AG04449 (cell line): ENCODE measurements at regions not wholly inside any gene's neighbourhood (a gene's known extent, or its start where the extent isn't known, plus 50 kb on each side); places are given as distances from the start of the nearest gene placed in this dataset.

Experiments
- CTCF ChIA-PET: fragments of 350-600 bp; formaldehyde crosslinking; extraction: SDS; loops from one replicate; lab custom pipeline; 2021; ENCODE audit warnings: antibody characterized with exemption; lab: Yijun Ruan, JAX
- POLR2A ChIA-PET: fragments of 400-600, 350-600 bp; formaldehyde crosslinking; extraction: SDS; loops from one replicate; lab custom pipeline; 2020; ENCODE audit warnings: antibody characterized with exemption, inconsistent platforms; lab: Yijun Ruan, JAX
- DNase-seq: peaks from one replicate; pipeline ENCODE4 v3.0.0-alpha.2; 2010; ENCODE audit warnings: low read depth, low spot score
- H3K4me3 ChIP-seq: 2 replicates; pipeline ENCODE4 v1.5.1; 2011; ENCODE audit warnings: low read depth, mild to moderate bottlenecking, control low read depth, low read length
- TF ChIP-seq, protein P1 (sequence below): IDR thresholded peaks from one replicate; pipeline ENCODE4 v1.5.1; 2011; ENCODE audit warnings: mild to moderate bottlenecking, moderate library complexity, low read length, control low read depth, inconsistent platforms; ENCODE audit not compliant: insufficient read depth; ENCODE audit errors: missing control alignments

DNA sequence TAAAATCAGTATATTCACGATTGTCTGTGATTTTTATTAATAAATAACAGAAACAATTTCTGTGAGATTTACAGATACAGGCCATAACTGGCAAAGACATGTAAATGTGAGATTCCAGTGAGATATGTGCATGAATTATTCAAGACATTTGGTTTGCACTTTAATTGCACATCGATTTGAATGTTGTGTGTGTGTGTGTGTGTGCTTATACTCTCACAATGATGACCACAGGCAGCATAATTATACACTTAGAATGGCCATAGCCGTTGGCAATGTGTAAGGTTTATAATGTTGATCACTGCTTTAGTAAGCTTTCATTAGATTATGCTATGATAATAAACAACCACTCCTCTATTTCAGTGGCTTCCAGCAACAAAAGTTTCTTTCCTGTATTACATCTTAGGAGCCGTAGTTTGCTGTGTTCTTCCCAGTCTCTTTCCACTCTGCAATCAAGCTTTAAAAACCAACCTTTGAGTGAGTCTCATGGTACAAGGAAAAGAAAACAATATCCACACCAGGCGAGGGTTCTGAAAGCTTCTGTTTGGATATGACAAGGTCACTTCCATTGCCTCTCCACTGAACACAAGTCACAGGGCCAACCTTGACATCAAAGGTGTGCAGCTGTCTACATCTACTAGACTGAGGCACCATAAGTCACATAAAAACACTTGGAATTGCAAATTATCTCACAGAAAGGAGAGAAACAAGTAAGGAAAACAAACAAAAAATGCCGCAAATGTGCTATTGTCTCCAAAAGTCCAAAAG, 897.7 kb downstream of the RAB28 start:
- ChIA-PET POLR2A (no interaction called here), CTCF (no interaction called here)
- no peak overlapping the region for H3K4me3 ChIP-seq
- no peak for DNase-seq
- TF ChIP-seq, protein P1, sequence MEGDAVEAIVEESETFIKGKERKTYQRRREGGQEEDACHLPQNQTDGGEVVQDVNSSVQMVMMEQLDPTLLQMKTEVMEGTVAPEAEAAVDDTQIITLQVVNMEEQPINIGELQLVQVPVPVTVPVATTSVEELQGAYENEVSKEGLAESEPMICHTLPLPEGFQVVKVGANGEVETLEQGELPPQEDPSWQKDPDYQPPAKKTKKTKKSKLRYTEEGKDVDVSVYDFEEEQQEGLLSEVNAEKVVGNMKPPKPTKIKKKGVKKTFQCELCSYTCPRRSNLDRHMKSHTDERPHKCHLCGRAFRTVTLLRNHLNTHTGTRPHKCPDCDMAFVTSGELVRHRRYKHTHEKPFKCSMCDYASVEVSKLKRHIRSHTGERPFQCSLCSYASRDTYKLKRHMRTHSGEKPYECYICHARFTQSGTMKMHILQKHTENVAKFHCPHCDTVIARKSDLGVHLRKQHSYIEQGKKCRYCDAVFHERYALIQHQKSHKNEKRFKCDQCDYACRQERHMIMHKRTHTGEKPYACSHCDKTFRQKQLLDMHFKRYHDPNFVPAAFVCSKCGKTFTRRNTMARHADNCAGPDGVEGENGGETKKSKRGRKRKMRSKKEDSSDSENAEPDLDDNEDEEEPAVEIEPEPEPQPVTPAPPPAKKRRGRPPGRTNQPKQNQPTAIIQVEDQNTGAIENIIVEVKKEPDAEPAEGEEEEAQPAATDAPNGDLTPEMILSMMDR = no peak

DNA sequence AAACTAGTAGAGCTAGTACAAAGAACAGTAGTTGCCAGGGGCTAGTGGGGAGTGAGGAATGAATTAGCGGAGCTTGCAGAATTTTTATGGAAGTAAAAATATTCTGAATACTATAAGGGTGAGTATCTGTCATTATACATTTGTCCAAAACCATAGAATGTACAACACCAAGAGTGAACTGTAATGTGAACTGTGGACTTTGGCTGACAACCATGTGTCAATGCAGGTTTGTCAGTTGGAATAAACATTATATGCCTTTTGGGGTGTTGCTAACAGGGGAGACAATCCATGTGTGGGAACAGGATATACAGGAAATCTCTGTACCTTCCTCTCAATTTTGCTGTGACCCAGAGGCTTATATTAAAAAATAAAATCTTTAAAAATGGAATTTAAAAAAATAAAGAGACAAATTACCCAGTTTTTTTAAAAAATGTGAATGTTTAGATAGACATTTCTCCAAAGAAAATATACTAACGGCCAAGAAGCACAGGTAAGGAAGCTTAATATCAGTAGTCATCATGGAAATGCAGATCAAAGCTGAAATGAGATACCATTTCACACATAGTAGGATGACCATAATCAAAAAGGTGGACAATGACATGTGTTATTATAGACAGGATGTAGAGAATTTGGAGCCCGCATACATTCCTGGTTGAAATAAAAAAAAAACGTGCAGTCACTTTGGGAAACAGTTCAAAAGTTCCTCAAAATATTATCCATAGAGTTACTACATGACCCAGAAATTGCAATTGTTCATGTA, 899.8 kb downstream of the RAB28 start:
- H3K4me3 ChIP-seq = no peak overlapping the region
- ChIA-PET CTCF (no interaction called here), POLR2A (no interaction called here)
- DNase-seq = no peak
- TF ChIP-seq, protein P1 = no peak

DNA sequence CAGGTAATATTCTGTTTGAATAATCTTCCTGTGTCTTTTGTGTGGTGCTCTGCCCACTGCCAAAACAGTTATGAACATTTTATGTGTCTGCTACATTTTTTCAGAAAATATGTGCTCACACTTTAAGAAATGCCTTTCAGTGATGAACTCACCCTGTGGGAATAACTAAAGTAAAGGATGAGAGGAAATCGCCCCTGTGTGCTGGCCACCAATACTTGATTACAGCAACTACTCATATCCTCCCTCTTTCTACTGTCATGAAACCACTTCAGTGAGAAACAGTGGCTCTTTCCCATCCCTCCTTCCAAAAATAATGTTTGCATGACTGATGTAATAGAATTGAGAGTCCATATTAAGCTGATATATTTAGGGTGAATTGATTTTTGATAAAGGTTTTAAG, 900.9 kb downstream of the RAB28 start:
- no peak for DNase-seq
- ChIA-PET CTCF (no interaction called here), POLR2A (no interaction called here)
- TF ChIP-seq, protein P1 = no peak
- H3K4me3 ChIP-seq = no peak overlapping the region

DNA sequence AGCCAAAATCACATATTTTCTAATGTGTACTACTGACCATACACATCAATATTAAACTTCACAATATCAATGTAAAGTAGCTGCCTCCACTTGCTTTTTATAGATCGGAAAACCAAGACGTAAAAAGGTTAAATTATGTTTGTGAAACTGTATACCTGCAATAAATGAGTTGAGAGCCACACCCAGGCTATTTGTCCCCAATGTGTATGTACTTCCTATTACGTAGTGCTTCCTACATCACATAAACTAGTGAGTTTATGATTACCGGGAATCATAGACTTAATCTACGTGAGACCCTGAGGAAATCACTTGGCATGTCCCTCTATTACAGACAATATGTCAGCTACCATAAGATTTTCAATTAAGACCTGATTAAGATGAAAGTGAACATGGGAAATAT, 903.4 kb downstream of the RAB28 start:
- CTCF ChIA-PET = no interaction called here
- TF ChIP-seq, protein P1 = no peak

DNA sequence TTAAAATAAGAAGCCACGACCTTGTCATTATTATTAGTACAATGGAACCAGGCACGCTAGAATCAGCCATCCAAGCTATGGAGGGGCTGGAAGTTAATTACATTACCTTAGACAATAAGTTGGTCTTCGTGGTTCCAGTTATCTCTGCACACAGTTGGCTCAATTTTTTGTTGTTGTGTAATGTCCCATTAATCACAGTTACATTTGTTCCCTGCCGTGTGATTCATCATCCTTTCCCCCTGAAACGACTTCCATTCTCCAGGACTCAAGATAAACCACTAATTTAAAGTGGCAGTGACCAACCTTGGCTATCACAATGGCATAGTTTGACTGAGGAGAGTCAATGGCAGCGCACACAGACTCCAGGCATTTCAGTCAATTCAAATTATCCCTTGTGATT, 905.0 kb downstream of the RAB28 start:
- ChIA-PET POLR2A (no interaction called here), CTCF (no interaction called here)
- TF ChIP-seq, protein P1 = no peak
- no peak for DNase-seq
- no peak overlapping the region for H3K4me3 ChIP-seq

More for the DNA sequence above, 903.4 kb downstream of the RAB28 start:
- no peak for DNase-seq
- no peak overlapping the region for H3K4me3 ChIP-seq
- POLR2A ChIA-PET = no interaction called here

DNA sequence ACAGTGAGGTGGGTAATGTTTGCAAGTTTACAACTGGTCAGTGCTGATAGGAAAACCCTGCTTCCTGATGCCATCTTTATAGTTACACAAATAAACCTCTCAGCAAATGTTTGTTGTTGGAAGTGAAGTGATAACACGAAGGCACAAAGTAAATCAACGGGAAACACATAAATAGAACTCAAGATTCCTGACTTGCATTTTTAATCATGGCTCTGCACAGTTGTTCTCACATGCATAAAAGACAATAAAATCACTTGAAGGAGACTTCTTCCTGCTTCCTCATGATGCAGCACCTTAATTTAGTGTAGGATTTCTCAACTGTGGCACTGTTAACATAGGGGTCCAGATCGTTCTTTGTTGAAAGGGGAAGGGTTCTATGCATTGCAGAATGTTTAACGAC, 907.7 kb downstream of the RAB28 start:
- POLR2A ChIA-PET = no interaction called here
- TF ChIP-seq, protein P1 = no peak
- H3K4me3 ChIP-seq = no peak overlapping the region
- no peak for DNase-seq
- CTCF ChIA-PET = no interaction called here
